ENCODE measurements at regions not wholly inside any gene's neighbourhood (a gene's known extent, or its start where the extent isn't known, plus 50 kb on each side); places are given as distances from the start of the nearest gene placed in this dataset.

- no peaks in the 10 kb centered on the region for H3K9me3 ChIP-seq
- no peaks in the 10 kb centered on the region for H3K36me3 ChIP-seq
- 59 to 66% (median 64%) methylated on average over 2 of the region's 2 CpGs for WGBS, 5 donors
- TF ChIP-seq POLR2A (IDR thresholded peaks at IDR 0.05) (no peak), POLR2AphosphoS5 (IDR thresholded peaks at IDR 0.05) (no peak), CTCF (IDR thresholded peaks at IDR 0.05 in 8 of 11, conservative IDR thresholded peaks at IDR 0.05 in 3 of 11) (no peak)
- intact Hi-C loops (cut with DNase I; ENCODE audit: low total_unique reads), result no loop called here
- no peaks in the 10 kb centered on the region for H3K4me1 ChIP-seq
- DNase-seq, result no peak
- H3K27me3 ChIP-seq (replicated peaks in 1 of 7), result no peaks in the 10 kb centered on the region
- no peak overlapping the region for H3K4me3 ChIP-seq
- no peak overlapping the region for H3K27ac ChIP-seq
These were observed 328.8 kb upstream of the NWD2 start for GRCh38 chr4:36915717-36916116.

GRCh38 chr4:36917413-36917812, 327.1 kb upstream of the NWD2 start:
- Histone ChIP-seq H3K27me3 (replicated peaks in 1 of 7) (no peaks in the 10 kb centered on the region), H3K4me3 (no peak overlapping the region), H3K36me3 (no peaks in the 10 kb centered on the region), H3K9me3 (no peaks in the 10 kb centered on the region), H3K4me1 (no peaks in the 10 kb centered on the region), H3K27ac (no peak overlapping the region)
- intact Hi-C loops (cut with DNase I; ENCODE audit: low total_unique reads), result no loop called here
- WGBS, 5 donors, result 72 to 85% (median 80%) methylated on average over 6 of the region's 6 CpGs
- no peak for TF ChIP-seq POLR2AphosphoS5 (IDR thresholded peaks at IDR 0.05)
- TF ChIP-seq POLR2A (IDR thresholded peaks at IDR 0.05), result no peak
- TF ChIP-seq CTCF (IDR thresholded peaks at IDR 0.05 in 8 of 11, conservative IDR thresholded peaks at IDR 0.05 in 3 of 11), result no peak
- DNase-seq, result no peak

GRCh38 chr4:36919721-36920120, 324.8 kb upstream of the NWD2 start:
- H3K4me1 ChIP-seq, result no peaks in the 10 kb centered on the region
- DNase-seq, result no peak
- TF ChIP-seq POLR2AphosphoS5 (IDR thresholded peaks at IDR 0.05) (no peak), POLR2A (IDR thresholded peaks at IDR 0.05) (no peak)
- H3K36me3 ChIP-seq, result no peaks in the 10 kb centered on the region
- H3K4me3 ChIP-seq, result no peak overlapping the region
- 62 to 98% (median 92%) methylated on average over 2 of the region's 2 CpGs for WGBS, 5 donors
- intact Hi-C loops (cut with DNase I; ENCODE audit: low total_unique reads), result no loop called here
- H3K9me3 ChIP-seq, result no peaks in the 10 kb centered on the region
- no peaks in the 10 kb centered on the region for H3K27me3 ChIP-seq (replicated peaks in 1 of 7)
- H3K27ac ChIP-seq, result no peak overlapping the region

GRCh38 chr4:36921476-36922216, 322.9 kb upstream of the NWD2 start:
- Histone ChIP-seq H3K4me1 (no peaks in the 10 kb centered on the region), H3K9me3 (no peaks in the 10 kb centered on the region), H3K36me3 (no peaks in the 10 kb centered on the region), H3K4me3 (no peak overlapping the region), H3K27me3 (replicated peaks in 1 of 7) (no peaks in the 10 kb centered on the region), H3K27ac (no peak overlapping the region)
- DNase-seq, result no peak
- intact Hi-C loops (cut with DNase I; ENCODE audit: low total_unique reads), result no loop called here
- TF ChIP-seq CTCF (IDR thresholded peaks at IDR 0.05 in 8 of 11, conservative IDR thresholded peaks at IDR 0.05 in 3 of 11), result no peak
